ENCODE measurements at regions not wholly inside any gene's neighbourhood (a gene's known extent, or its start where the extent isn't known, plus 50 kb on each side); places are given as distances from the start of the nearest gene placed in this dataset.

- Histone ChIP-seq H3K79me2 (ENCODE audit: insufficient read depth, low read length) (no peaks in the 10 kb centered on the region), H3K4me1 (ENCODE audit: control insufficient read depth in 1 of 2, insufficient read depth in 2 of 2, low read length in 2 of 2) (no peaks in the 10 kb centered on the region), H4K20me1 (ENCODE audit: insufficient read depth) (no peaks in the 10 kb centered on the region), H3K4me3 (replicated peaks in 1 of 2; ENCODE audit: low read depth in 1 of 2, low read length in 2 of 2) (no peak overlapping the region), H3K9me3 (ENCODE audit: control insufficient read depth in 1 of 2, insufficient read depth in 1 of 2, low read depth in 1 of 2, low read length in 2 of 2) (peaks cover 0 to 4% of the 10 kb centered on the region in 2 experiments; a peak in 2 of 4 replicates), H2AFZ (ENCODE audit: low read depth, low read length, poor library complexity, severe bottlenecking) (no peak overlapping the region), H3K27me3 (ENCODE audit: insufficient read depth, low read length) (no peaks in the 10 kb centered on the region), H3K4me2 (ENCODE audit: low read length) (no peak overlapping the region), H3K36me3 (ENCODE audit: control insufficient read depth in 1 of 2, insufficient read depth in 2 of 2, low read length in 2 of 2) (no peaks in the 10 kb centered on the region), H3K27ac (ENCODE audit: low read depth, low read length) (no peak overlapping the region), H3K9me2 (ENCODE audit: insufficient read depth) (no peaks in the 10 kb centered on the region), H3K9ac (ENCODE audit: low read length) (no peak overlapping the region)
- BruUV-seq (replicated peaks) = no TSS peak
- CTCF ChIA-PET = no interaction called here
- DNase-seq (ENCODE audit: low read depth, low spot score) (no peak), ATAC-seq (no peak)
- RAD21 ChIA-PET (ENCODE audit: low non-redundant PET in 1 of 2, low total read pairs in 2 of 2, uncharacterized antibody in 2 of 2, unreplicated experiment in 2 of 2) = no interaction called here
- intact Hi-C loops (cut with micrococcal nuclease) = no loop called here
- no peak for TF ChIP-seq CTCF (IDR thresholded peaks at IDR 0.05 in 2 of 3, conservative IDR thresholded peaks at IDR 0.05 in 1 of 3; ENCODE audit: borderline replicate concordance in 1 of 3, insufficient read depth in 1 of 3, low read depth in 2 of 3, low read length in 2 of 3)
- no peak for TF ChIP-seq ZNF274 (IDR thresholded peaks at IDR 0.05; ENCODE audit: low read depth, low read length)
- POLR2A ChIA-PET = no interaction called here
Measured at GRCh38 chr5:156021866-156022265, 305.1 kb upstream of the SGCD start.

GRCh38 chr5:156025656-156026055 is 301.3 kb upstream of the SGCD start:
- ChIA-PET RAD21 (ENCODE audit: low non-redundant PET in 1 of 2, low total read pairs in 2 of 2, uncharacterized antibody in 2 of 2, unreplicated experiment in 2 of 2) (no interaction called here), CTCF (no interaction called here), POLR2A (no interaction called here)
- Histone ChIP-seq H3K9me2 (ENCODE audit: insufficient read depth) (no peaks in the 10 kb centered on the region), H3K9me3 (ENCODE audit: control insufficient read depth in 1 of 2, insufficient read depth in 1 of 2, low read depth in 1 of 2, low read length in 2 of 2) (peaks cover 3 to 12% of the 10 kb centered on the region in 2 experiments; a peak in 2 of 4 replicates), H4K20me1 (ENCODE audit: insufficient read depth) (no peaks in the 10 kb centered on the region), H3K4me1 (ENCODE audit: control insufficient read depth in 1 of 2, insufficient read depth in 2 of 2, low read length in 2 of 2) (no peaks in the 10 kb centered on the region), H3K27me3 (ENCODE audit: insufficient read depth, low read length) (no peaks in the 10 kb centered on the region), H3K4me2 (ENCODE audit: low read length) (no peak overlapping the region), H3K27ac (ENCODE audit: low read depth, low read length) (no peak overlapping the region), H3K9ac (ENCODE audit: low read length) (no peak overlapping the region), H3K4me3 (replicated peaks in 1 of 2; ENCODE audit: low read depth in 1 of 2, low read length in 2 of 2) (no peak overlapping the region), H2AFZ (ENCODE audit: low read depth, low read length, poor library complexity, severe bottlenecking) (no peak overlapping the region), H3K79me2 (ENCODE audit: insufficient read depth, low read length) (no peaks in the 10 kb centered on the region), H3K36me3 (ENCODE audit: control insufficient read depth in 1 of 2, insufficient read depth in 2 of 2, low read length in 2 of 2) (no peaks in the 10 kb centered on the region)
- intact Hi-C loops (cut with micrococcal nuclease) = no loop called here
- no peak for ATAC-seq
- DNase-seq (ENCODE audit: low read depth, low spot score) = no peak
- no TSS peak for BruUV-seq (replicated peaks)
- TF ChIP-seq FOSL1 (IDR thresholded peaks at IDR 0.05; ENCODE audit: low read depth) (no peak), CTCF (IDR thresholded peaks at IDR 0.05 in 2 of 3, conservative IDR thresholded peaks at IDR 0.05 in 1 of 3; ENCODE audit: borderline replicate concordance in 1 of 3, insufficient read depth in 1 of 3, low read depth in 2 of 3, low read length in 2 of 3) (no peak), RAD21 (IDR thresholded peaks at IDR 0.05; ENCODE audit: low read depth) (no peak), CEBPB (IDR thresholded peaks at IDR 0.05; ENCODE audit: low read depth) (no peak), ZFX (IDR thresholded peaks at IDR 0.05) (no peak), SIN3A (IDR thresholded peaks at IDR 0.05; ENCODE audit: low read depth) (no peak), ATF3 (IDR thresholded peaks at IDR 0.05) (no peak), TCF7L2 (IDR thresholded peaks at IDR 0.05; ENCODE audit: borderline replicate concordance, extremely low read depth, insufficient read depth, insufficient read length) (no peak), MAX (IDR thresholded peaks at IDR 0.05) (no peak), ZBTB33 (IDR thresholded peaks at IDR 0.05; ENCODE audit: extremely low read depth, insufficient replicate concordance, low read length) (no peak), POLR2A (IDR thresholded peaks at IDR 0.05; ENCODE audit: borderline replicate concordance, extremely low read depth, insufficient read depth, insufficient read length) (no peak), JUND (IDR thresholded peaks at IDR 0.05) (no peak), YY1 (IDR thresholded peaks at IDR 0.05; ENCODE audit: extremely low read depth, insufficient replicate concordance, low read depth, low read length) (no peak), SRF (IDR thresholded peaks at IDR 0.05; ENCODE audit: low read depth) (no peak)
